Smooth muscle cell (in vitro differentiated cells): ENCODE measurements at regions not wholly inside any gene's neighbourhood (a gene's known extent, or its start where the extent isn't known, plus 50 kb on each side); places are given as distances from the start of the nearest gene placed in this dataset.

Experiments used
- DNase-seq: peaks from one replicate; lab custom pipeline; 2025; ENCODE audit not compliant: unreplicated experiment; lab: John Stamatoyannopoulos, UW
- H2AFZ ChIP-seq: fragments of 200-600 bp; sonication (generic); 2 replicates; pipeline ENCODE4 v1.6.0; 2016; ENCODE audit warnings: antibody characterized with exemption, low read depth, mild to moderate bottlenecking
- H3F3A ChIP-seq: fragments of 200-600 bp; sonication (generic); 2 replicates; pipeline ENCODE4 v1.6.0; 2017; ENCODE audit warnings: antibody characterized with exemption, low read depth
- H3K27ac ChIP-seq: fragments of 200-600 bp; sonication (generic); 2 replicates; pipeline ENCODE4 v1.5.1; 2016; ENCODE audit warnings: low read depth, mild to moderate bottlenecking
- H3K27me3 ChIP-seq: fragments of 200-600 bp; sonication (generic); 2 replicates; pipeline ENCODE4 v1.6.1; 2016; ENCODE audit warnings: low read depth, mild to moderate bottlenecking
- H3K36me3 ChIP-seq: fragments of 200-600 bp; sonication (generic); 2 replicates; pipeline ENCODE4 v1.5.1; 2016; ENCODE audit warnings: low read depth
- H3K4me1 ChIP-seq: fragments of 200-600 bp; sonication (generic); 2 replicates; pipeline ENCODE4 v1.5.1; 2016; ENCODE audit warnings: low read depth
- H3K4me2 ChIP-seq: fragments of 200-600 bp; sonication (generic); 2 replicates; pipeline ENCODE4 v1.6.0; 2016; ENCODE audit warnings: mild to moderate bottlenecking
- H3K4me3 ChIP-seq: fragments of 200-600 bp; sonication (generic); 2 replicates; pipeline ENCODE4 v1.5.1; 2016; ENCODE audit warnings: mild to moderate bottlenecking
- H3K79me2 ChIP-seq: fragments of 200-600 bp; sonication (generic); 2 replicates; pipeline ENCODE4 v1.6.0; 2016; ENCODE audit warnings: low read depth, mild to moderate bottlenecking
- H3K9ac ChIP-seq: fragments of 200-600 bp; sonication (generic); 2 replicates; pipeline ENCODE4 v1.6.0; 2016; ENCODE audit warnings: low read depth
- H3K9me3 ChIP-seq: fragments of 200-600 bp; sonication (generic); replicated peaks from 2 replicates; pipeline ENCODE4 v1.5.1; 2016; ENCODE audit warnings: low read depth
- H4K20me1 ChIP-seq: fragments of 200-600 bp; sonication (generic); 2 replicates; pipeline ENCODE4 v1.6.0; 2016; ENCODE audit warnings: low read depth
- CTCF ChIP-seq: fragments of 200-600 bp; sonication (generic); IDR thresholded peaks from 2 replicates; pipeline ENCODE4 v1.5.1; 2017; ENCODE audit warnings: borderline replicate concordance, mild to moderate bottlenecking, antibody characterized with exemption; ENCODE audit not compliant: insufficient read depth, poor library complexity, severe bottlenecking
- WGBS: methylation state at CpG from one replicate; pipeline ENCODE4 v1.1.7; 2016; ENCODE audit warnings: low lambda C conversion rate; 5-methylcytosine and 5-hydroxymethylcytosine counted together

GRCh38 chr10:131547129-131547799 lies 235.7 kb upstream of the TCERG1L start:
- Histone ChIP-seq H4K20me1 (no peaks in the 10 kb centered on the region), H2AFZ (no peak overlapping the region), H3K4me1 (no peaks in the 10 kb centered on the region), H3K36me3 (no peaks in the 10 kb centered on the region), H3K9ac (no peak overlapping the region), H3K4me2 (no peak overlapping the region), H3K4me3 (no peak overlapping the region), H3F3A (no peaks in the 10 kb centered on the region), H3K27me3 (peaks cover 41% of the 10 kb centered on the region), H3K27ac (no peak overlapping the region), H3K9me3 (no peaks in the 10 kb centered on the region), H3K79me2 (no peaks in the 10 kb centered on the region)
- no peak for DNase-seq
- WGBS, result 88% methylated on average over 8 of the region's 8 CpGs
- no peak for TF ChIP-seq CTCF

GRCh38 chr10:131548176-131548575 lies 236.7 kb upstream of the TCERG1L start:
- Histone ChIP-seq H4K20me1 (no peaks in the 10 kb centered on the region), H3K27ac (no peak overlapping the region), H3K9me3 (no peaks in the 10 kb centered on the region), H3K4me1 (no peaks in the 10 kb centered on the region), H3K27me3 (peaks cover 38% of the 10 kb centered on the region), H3K9ac (no peak overlapping the region), H3K36me3 (no peaks in the 10 kb centered on the region), H3K4me2 (no peak overlapping the region), H2AFZ (no peak overlapping the region), H3K4me3 (no peak overlapping the region), H3K79me2 (no peaks in the 10 kb centered on the region), H3F3A (no peaks in the 10 kb centered on the region)
- WGBS, result 89% methylated on average over 12 of the region's 12 CpGs
- TF ChIP-seq CTCF, result no peak
- DNase-seq, result no peak

GRCh38 chr10:131549116-131549515 lies 237.6 kb upstream of the TCERG1L start:
- Histone ChIP-seq H4K20me1 (no peaks in the 10 kb centered on the region), H3K9ac (no peak overlapping the region), H3K27me3 (peaks cover 39% of the 10 kb centered on the region), H3K27ac (no peak overlapping the region), H2AFZ (no peak overlapping the region), H3K4me3 (no peak overlapping the region), H3K4me2 (no peak overlapping the region), H3K79me2 (no peaks in the 10 kb centered on the region), H3F3A (no peaks in the 10 kb centered on the region), H3K4me1 (no peaks in the 10 kb centered on the region), H3K36me3 (no peaks in the 10 kb centered on the region), H3K9me3 (no peaks in the 10 kb centered on the region)
- no peak for TF ChIP-seq CTCF
- 98% methylated on average over 8 of the region's 8 CpGs for WGBS
- DNase-seq, result no peak

- Histone ChIP-seq H3K36me3 (no peaks in the 10 kb centered on the region), H3K27ac (no peak overlapping the region), H3K79me2 (no peaks in the 10 kb centered on the region), H2AFZ (no peak overlapping the region), H3K4me3 (no peak overlapping the region), H3K9ac (no peak overlapping the region), H3K27me3 (peaks cover 38% of the 10 kb centered on the region), H3K4me1 (no peaks in the 10 kb centered on the region), H3K4me2 (no peak overlapping the region), H4K20me1 (no peaks in the 10 kb centered on the region), H3K9me3 (no peaks in the 10 kb centered on the region), H3F3A (no peaks in the 10 kb centered on the region)
- 87% methylated on average over 6 of the region's 6 CpGs for WGBS
- DNase-seq, result no peak
- TF ChIP-seq CTCF, result no peak
Observed at GRCh38 chr10:131553121-131553520, 241.6 kb upstream of the TCERG1L start.
